ENCODE measurements at regions not wholly inside any gene's neighbourhood (a gene's known extent, or its start where the extent isn't known, plus 50 kb on each side); places are given as distances from the start of the nearest gene placed in this dataset.
"Not testable (repeated sequence)": the region's sequence is repeated elsewhere in the genome, so short reads cannot be mapped to it uniquely, and the experiment has no call there.

GRCh38 chr7:131674131-131674530 lies 117.7 kb upstream of the PODXL start:
- DNase-seq (ENCODE audit: low read depth), result no peak

DNA sequence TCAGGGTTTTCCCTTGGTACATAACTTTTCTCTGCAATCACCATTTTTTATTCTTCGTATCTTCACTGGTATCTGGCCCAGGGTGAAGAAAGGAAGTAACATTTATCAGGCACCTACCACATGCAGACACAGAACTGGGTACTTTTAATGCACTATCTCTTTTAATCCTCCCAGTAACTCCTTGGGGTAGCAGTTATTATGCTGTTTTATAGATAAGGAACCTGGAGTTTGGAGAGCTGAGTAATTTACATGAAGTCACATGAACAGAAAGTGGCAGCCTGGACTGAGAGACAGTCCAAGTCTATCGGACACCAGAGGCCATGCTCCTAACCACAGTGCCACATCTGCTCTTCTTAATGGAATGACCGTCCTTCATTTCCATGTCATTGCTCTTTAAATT lies 117.1 kb upstream of the PODXL start:
- no peak for DNase-seq (ENCODE audit: low read depth)

DNA sequence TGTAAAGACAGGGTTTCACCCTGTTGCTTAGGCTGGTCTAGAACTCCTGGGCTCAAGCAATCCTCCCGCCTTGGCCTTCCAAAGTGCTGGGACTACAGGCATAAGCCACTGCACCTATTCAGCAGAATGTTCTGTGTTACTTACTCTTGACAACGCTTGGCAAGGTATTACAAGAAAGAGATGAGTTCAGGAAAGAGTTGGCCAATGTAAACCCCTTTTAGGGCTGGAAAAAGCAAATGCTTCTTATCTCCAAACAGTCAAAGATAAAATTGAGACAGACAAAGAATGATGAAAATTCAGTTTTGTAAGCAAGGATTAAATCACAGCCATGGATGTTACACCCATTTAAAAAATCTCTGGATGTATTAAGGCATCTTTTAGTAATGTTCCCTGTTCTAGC lies 114.0 kb upstream of the PODXL start:
- DNase-seq (ENCODE audit: low read depth), result no peak

GRCh38 chr7:131667699-131668098 lies 111.3 kb upstream of the PODXL start:
- DNase-seq (ENCODE audit: low read depth), result no peak

DNA sequence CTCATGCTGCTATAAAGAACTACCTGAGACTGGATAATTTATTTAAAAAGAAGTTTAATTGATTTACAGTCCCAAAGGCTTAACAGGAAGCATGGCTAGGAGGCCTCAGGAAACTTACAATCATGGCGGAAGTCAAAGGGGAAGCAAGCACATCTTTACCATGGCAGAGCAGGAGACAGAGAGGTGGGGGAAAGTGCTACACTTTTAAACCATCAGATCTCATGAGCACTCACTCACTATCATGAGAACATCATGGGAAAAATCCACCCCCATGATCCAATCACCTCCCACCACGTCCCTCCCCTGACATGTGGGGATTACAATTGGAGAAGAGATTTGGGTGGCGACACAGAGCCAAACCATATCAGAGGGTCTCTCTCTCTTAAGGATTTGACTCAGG lies 108.6 kb upstream of the PODXL start:
- no peak for DNase-seq (ENCODE audit: low read depth)

DNA sequence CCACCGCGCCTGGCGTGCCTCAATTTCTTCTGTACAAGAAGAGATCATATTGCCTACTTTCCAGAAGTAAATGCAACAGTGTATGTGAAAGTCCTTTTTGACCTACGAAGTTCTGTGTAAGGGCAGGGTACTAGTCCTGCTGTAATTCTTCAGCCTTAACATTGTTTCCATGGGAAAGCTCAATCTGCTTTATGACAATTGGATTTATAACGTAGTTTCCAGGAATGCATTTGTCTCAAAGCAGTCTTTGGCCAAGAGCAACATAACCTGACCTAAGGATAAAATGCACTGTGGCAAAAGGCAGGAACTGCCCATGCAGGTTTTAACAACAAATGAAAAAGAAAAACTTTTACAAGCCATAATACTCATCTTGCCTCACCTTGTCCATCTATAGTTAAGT lies 108.1 kb upstream of the PODXL start:
- no peak for DNase-seq (ENCODE audit: low read depth)

GRCh38 chr7:131662301-131662873 lies 106.0 kb upstream of the PODXL start:
- not testable (repeated sequence) for DNase-seq (ENCODE audit: low read depth)

DNA sequence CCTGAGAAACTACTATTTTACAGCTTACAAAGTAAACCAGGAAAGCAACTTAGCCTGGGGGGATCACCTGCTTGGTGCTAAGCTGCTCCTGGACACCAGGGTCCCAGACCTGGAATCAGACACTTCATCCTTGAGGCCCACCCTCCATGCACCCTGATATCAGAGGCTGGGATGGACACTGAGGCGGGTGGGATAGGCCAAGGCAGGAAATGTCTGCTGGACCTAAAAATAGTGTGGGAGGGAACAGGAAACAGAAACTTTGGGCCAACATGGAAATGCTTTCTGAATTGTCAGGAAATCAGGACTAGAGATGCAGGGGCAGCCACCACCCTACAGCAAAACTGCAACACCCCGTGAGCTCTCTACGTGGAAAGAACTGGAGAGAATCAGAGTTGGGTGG lies 101.5 kb upstream of the PODXL start:
- DNase-seq (ENCODE audit: low read depth), result no peak

- no peak for DNase-seq (ENCODE audit: low read depth)
Measured at GRCh38 chr7:131656980-131657723, 100.7 kb upstream of the PODXL start.

- no peak for DNase-seq (ENCODE audit: low read depth)
Measured at GRCh38 chr7:131655866-131656265, 99.4 kb upstream of the PODXL start.

GRCh38 chr7:131655447-131655846 lies 99.0 kb upstream of the PODXL start:
- DNase-seq (ENCODE audit: low read depth), result no peak

GRCh38 chr7:131654668-131655326 lies 98.4 kb upstream of the PODXL start:
- DNase-seq (ENCODE audit: low read depth), result peak; percentile 71

GRCh38 chr7:131654249-131654558 lies 97.8 kb upstream of the PODXL start:
- DNase-seq (ENCODE audit: low read depth), result no peak

DNA sequence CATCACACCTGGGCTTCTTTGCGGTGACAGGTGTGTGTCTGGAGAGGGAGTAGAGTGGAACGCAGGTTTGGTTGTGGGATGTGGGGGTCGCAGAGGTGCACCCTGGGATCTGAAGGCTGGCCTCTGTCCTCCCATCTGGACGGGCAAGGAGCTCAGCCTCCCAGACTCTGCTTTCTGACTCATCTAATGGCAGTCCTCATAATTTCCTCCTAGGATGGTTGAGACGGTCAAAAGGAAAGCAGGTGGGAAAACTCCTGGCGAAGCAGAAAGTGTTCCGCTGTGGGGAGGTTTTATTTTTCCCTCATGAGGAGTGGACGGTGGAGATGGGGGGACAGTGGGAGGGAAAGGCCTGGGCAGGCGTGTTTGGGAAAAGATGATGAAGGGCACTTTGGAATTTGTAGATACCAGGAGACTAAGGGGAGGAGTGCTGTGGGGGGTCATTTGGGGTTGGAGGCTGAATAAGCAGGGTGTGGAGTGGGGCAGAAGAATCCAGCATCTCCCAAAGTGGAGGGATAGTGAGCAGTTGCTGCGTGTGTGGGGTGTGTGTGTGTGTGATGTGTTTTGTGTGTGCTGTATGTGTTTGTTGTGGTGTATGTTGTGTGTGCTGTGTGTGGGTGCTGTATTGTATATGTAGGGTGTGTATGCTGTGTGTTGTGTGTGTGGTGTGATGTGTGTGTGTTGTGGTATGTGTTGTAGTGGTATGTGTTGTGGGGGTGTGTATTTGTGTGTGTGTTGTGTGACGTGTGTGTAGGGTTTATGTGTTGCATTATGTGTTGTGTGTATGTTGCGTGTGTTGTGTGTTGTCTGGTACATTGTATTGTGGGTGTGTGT lies 97.2 kb upstream of the PODXL start:
- no peak for DNase-seq (ENCODE audit: low read depth)

DNA sequence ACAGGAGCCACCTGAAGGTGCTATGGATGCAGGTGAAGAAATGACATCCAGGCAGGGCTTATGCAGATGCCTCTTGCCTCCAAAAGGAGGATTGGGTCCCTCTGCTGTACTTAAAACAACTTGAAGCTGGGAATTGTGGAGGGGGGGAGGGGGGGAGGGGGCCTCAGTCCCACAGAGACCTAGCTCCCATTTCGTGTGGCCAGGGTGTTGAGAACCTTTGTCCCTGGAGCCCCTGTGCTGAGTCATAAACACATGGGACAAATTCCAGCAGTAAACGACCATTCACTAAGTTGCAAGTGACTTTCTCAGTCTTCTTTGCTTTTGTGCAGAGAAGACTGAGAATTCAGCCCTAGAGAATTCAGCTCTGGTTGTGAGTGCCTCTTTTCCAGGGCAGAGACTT lies 96.5 kb upstream of the PODXL start:
- no peak for DNase-seq (ENCODE audit: low read depth)

GRCh38 chr7:131652194-131652593 lies 95.8 kb upstream of the PODXL start:
- DNase-seq (ENCODE audit: low read depth), result no peak

- no peak for DNase-seq (ENCODE audit: low read depth)
Measured at GRCh38 chr7:131649879-131650278, 93.5 kb upstream of the PODXL start.

DNA sequence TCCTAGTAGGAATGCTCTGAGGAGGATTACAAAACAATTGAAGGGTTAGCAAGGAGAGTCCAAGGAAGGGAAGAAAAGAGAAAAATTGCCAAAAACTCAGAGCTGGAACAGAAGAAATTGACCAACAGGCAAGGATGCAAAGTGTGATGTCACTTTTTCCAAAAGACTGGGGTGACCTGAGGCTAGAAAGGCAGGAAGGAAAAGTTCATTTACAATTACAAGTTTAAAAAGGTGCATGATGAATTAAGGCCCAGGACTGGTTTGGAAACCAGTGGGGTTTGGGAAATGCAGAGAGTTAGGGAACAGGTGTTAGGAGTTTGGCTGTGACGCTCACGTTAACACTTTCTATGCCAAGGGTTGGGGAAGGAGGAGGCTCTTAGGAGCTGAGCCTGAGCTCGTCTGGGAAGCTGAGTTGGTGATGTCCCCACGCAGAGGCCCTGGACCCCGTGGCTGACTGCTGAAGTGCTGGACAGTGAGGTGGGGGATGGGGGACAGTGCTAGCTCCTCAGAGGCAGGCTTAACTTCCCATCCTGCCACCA lies 92.6 kb upstream of the PODXL start:
- no peak for DNase-seq (ENCODE audit: low read depth)

- no peak for DNase-seq (ENCODE audit: low read depth)
Measured at GRCh38 chr7:131648491-131648890, 92.1 kb upstream of the PODXL start.

DNA sequence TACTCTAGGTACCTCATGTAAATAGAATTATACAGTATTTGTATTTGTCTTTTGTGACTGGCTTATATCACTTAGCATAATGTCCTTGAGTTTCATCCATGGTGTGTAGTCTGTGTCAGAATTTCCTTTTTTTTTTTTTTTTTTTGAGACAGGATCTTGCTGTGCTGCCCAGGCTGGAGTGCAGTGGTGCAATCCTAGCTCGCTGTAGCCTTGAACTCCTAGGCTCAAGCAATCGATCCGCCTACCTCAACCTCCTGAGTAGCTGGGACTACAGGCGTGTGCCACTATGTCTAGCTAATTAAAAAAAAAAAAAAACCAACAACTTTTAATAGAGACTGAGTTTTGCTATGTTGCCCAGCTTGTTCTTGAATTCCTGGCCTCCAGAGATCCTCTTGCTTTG lies 89.8 kb upstream of the PODXL start:
- DNase-seq (ENCODE audit: low read depth), result no peak

- DNase-seq (ENCODE audit: low read depth), result no peak
Measured at GRCh38 chr7:131642429-131642828, 86.0 kb upstream of the PODXL start.

GRCh38 chr7:131640686-131641085 lies 84.3 kb upstream of the PODXL start:
- DNase-seq (ENCODE audit: low read depth), result no peak

All from activated T-cell treated with anti-CD3 and anti-CD28 coated beads for 24 hours (primary cell).